GF-D8 (cell line): ENCODE measurements at regions not wholly inside any gene's neighbourhood (a gene's known extent, or its start where the extent isn't known, plus 50 kb on each side); places are given as distances from the start of the nearest gene placed in this dataset.
"Not testable (repeated sequence)": the region's sequence is repeated elsewhere in the genome, so short reads cannot be mapped to it uniquely, and the experiment has no call there.

Experiments
- DNase-seq: peaks from one replicate; lab custom pipeline; 2025; lab: John Stamatoyannopoulos, UW

DNA sequence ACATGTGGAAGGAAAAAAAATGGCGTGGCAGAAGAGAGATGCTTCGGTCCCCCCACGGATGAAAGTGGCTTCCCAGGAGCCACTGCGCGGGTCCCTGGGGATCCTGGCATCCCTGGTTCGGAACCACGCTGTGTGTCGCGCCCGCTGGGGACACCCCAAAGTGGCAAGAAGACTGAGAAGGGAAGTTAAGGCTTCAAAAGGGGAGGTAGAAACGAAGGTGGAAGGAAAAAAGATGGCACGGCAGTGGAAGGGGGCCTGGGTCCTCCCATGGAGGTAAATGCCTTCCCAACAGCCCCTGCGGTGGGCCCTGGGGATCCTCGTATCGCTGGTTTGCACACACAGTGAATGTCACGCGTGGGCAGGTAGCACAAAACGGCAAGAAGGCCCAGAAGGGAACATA, 281.7 kb downstream of the ALG10 start:
- no peak for DNase-seq

DNA sequence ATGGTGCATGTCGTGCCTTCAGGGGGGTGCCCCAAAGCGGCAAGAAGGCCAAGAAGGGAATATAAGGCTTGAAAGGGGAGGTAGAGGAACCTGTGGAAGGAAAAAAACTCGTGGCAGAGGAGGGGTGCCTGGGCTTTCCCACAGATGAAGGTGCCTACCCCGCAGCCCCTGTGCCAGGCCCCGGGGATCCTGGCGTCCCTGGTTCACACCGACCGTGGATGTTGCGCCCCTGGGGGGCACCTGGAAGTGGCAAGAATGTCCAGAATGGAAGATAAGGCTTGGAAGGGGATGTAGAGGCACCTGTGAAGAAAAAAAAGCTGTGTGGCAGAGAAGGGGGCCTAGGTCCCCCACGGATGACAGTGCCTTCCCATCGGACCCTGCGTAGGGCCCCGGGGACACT, 282.2 kb downstream of the ALG10 start:
- no peak for DNase-seq

DNA sequence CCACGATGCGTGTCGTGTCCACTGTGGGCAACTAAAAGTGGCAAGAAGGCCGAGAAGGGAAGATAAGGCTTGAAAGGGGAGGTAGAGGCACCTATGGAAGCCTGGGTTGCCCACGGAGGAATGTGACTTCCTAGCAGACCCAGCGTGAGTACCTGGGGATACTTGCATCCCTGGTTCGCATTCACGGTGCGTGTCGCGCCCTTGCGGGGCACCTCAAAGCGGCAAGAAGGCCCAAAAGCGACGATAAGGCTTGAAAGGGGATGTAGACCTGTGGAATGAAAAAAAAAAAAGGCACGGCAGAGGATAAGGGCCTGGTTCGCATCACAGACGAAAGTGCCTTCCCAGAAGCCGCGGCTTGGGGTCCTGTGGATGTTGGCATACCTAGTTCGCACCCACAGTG, 282.9 kb downstream of the ALG10 start:
- DNase-seq = no peak

DNA sequence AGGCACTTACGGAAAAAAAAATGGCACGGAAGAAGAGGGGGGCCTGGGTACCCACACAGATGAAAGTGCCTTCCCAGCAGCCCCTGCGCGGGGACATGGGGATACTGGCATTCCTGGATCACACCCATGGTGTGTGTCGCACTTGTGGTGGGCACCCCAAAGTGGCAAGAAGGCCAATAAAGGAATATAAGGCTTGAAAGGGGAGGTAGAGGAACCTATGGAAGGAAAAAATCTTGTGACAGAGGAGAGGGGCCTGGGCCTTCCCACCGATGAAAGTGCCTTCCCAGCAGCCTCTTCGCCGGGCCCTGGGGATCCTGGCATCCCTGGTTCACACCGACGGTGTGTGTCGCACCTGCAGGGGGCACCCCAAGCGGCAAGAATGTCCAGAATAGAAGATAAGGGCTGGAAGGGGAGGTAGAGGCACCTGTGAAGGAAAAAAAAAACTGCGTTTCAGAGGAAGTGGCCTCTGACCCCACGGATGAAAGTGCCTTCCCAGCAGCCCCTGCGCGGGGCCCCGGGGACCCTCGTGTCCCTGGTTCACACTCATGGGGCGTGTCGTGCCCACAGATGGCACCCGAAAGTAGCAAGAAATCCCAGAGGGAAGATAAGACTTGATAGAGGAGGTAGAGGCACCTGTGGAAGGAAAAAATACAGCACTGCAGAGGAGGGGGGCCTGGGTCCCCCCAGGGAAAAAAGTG, 284.0 kb downstream of the ALG10 start:
- no peak for DNase-seq

DNA sequence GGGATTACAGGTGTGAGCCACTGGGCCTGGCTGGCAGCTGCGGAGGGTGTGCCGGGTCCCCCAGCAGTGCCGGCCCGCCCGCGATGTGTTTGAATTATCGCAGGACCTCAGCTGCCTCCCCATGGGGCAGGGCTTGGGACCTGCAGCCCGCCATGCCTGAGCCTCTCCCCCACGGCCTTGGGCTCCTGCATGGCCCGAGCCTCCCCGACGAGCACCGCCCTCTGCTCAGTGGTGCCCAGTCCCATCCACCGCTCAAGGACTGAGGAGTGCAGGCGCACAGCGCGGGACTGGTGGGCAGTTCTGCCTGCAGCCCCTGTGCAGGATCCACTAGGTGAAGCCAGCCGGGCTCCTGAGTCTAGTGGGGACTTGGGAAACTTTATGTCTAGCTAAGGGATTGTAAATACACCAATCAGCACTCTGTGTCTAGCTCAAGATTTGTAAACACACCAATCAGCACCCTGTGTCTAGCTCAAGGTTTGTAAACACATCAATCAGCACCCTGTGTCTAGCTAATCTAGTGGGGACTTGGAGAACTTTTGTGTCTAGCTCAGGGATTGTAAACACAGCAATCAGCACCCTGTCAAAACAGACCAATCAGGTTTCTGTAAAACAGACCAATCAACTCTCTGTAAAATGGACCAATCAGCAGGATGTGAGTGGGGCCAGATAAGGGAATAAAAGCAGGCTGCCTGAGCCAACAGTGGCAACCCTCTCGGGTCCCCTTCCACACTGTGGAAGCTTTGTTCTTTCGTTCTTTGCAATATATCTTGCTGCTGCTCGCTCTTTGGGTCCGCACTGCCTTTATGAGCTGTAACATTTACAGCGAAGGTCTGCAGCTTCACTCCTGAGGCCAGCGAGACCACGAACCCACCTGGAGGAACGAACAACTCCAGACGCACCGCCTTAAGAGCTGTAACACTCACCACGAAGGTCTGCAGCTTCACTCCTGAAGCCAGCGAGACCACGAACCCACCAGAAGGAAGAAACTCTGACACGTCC, 287.8 kb downstream of the ALG10 start:
- not testable (repeated sequence) for DNase-seq

DNA sequence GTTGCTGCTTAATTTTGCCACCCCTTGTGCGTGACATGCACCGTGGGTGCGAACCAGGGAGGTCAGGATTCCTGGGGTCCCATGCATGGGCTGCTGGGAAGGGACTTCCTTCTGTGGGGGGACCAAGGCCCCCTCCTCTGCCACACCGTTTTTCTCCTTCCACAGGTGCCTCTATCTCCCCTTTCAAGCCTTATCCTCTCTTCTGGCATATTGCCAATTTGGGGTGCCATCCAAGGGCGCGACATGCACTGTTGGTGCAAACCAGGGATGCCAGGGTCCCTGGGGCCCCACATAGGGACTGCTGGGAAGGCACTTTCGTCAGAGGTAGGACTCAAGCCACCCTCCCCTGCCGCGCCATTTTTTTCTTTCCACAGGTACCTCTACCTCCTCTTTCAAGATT, 289.0 kb downstream of the ALG10 start:
- no peak for DNase-seq

DNA sequence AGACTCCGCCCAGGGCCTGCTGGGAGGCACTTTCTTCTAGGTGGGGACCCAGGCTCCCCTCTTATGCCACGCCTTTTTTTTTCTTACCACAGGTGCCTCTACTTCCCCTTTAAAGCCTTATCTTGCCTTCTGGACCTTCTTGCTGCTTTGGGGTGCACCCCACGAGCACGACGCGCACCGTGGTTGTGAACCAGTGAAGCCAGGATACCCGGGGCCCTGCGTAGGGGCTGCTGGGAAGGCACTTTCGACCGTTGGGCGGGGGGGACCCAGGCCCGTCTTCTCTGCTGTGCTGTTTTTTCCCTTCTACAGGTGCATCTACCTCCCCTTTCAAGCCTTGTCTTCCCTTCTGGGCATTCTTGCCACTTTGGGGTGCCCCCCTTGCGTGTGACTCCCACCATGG, 305.4 kb downstream of the ALG10 start:
- no peak for DNase-seq

DNA sequence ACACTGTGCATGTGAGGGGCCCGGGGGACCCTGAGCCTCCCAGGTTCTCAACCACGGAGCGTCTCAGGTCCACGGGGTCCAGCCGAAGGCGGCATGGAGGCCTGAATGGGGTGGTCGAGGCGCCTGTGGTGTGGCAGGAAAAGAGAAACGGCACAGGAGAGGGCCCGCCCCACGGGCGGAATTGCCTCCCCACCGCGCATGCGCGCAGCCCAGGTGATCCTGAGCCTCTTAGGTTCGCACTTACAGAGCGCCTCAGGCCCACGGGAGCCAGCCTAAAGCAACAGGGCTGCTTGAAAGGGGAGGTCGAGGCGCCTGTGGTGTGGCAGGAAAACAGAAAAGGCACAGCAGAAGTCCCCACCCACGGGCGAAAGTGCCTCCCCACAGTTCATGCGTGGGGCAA, 311.0 kb downstream of the ALG10 start:
- no peak for DNase-seq

DNA sequence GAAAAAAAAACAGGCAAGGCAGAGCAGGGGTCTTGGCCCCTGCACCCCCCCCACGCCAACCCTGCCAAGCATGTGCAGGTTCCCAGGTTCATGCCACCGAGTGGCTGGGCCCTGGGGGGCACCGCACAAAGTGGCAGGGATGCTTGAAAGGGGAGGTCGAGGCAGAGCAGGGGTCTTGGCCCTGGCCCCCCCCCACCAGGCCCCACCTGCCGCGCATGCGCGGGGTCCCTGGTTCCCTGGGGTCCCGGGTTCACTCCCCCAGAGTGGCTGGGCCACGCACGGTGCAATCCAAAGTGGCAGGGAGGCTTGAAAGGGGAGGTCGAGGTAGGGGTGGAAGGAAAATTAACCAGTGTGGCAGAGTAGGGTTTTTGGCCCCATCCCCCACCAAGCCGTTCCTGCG, 312.2 kb downstream of the ALG10 start:
- no peak for DNase-seq

DNA sequence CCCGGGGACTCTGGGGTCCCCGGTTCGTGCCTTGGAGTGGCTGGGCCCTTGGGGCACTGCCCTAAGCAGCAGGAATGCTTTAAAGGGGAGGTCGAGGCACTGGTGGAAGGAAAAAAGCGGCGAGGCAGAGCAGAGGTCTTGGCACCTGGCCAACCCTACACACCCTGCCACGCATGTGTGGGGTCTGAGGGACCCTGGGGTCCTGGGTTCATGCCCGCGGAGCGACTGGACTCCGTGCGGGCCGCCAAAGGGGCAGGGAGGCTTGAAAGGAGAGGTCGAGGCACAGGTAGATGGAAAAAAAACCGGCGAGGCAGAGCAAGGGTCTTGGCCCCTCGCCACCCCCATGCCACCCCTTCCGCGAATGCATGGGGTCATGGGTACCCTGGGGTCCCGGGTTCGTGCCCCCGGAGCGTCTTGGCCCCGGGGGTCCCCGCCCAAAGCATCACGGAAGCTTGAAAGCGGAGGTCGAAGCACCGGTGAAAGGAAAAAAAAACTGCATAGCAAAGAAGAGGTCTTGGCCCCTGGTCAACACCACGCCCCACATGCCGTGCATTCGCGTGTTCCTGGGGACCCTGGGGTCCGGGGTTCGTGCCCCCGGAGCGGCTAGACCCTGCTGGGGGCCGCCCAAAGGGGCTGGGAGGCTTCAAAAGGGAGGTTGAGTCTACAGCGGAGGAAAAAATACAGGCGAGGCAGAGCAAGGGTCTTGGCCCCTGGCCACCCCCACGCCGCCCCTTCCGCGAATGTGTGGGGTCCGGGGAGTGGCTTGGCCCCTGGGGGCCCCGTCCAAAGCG, 312.9 kb downstream of the ALG10 start:
- no peak for DNase-seq

DNA sequence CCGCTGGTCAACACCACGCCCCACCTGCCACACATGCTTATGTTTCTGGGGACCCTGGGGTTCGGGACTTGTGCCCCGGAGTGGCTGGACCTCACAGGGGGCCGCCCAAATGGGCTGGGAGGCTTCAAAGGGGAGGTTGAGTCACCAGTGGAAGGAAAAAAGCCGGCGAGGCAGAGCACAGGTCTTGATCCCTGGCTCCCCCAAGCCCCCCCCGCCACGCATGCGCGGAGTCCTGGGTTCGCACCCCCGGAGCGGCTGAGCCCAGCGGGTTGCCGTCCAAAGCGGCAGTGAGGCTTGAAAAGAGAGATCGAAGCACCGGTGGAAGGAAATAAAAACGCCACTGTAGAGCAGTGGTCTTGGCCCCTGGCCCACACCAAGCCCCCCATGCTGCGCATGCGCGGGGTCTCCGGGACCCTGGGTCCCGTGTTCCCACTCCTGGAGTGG, 313.5 kb downstream of the ALG10 start:
- DNase-seq = no peak

DNA sequence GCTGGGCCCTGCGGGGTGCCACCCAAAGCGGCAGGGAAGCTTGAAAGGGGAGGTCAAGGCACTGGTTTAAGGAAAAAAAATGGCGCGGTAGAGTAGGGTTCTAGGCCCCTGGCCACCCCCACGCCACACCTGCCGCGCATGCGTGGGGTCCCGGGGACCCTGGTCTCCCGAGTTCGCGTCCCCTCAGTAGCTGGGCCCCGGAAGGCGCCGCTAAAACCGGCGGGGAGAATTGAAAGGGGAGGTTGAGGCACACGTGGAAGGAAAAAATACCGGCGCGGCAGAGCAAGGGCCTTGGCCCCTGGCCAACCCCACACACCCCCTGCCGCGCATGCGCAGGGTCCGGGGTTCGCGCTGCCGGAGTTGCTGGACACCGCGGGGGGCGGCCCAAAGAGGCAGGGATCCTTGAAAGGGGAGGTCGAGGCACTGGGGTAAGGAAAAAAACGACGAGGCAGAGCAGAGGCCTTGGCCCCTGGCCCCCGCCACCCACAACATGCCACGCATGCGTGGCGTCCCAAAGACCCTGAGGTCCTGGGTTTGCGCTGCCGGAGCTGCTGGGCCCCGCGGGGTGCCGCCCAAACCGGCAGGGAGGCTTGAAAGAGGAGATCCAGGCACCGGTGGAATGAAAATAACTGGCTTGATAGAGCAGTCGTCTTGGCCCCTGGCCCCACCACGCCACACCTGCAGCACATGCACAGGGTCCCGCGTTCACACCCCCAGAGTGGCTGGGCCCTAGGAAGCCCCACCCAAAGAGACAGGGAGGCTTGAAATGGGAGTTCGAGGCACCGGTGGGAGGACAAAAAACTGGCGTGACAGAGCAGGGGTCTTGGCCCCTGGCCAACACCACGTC, 314.5 kb downstream of the ALG10 start:
- no peak for DNase-seq

DNA sequence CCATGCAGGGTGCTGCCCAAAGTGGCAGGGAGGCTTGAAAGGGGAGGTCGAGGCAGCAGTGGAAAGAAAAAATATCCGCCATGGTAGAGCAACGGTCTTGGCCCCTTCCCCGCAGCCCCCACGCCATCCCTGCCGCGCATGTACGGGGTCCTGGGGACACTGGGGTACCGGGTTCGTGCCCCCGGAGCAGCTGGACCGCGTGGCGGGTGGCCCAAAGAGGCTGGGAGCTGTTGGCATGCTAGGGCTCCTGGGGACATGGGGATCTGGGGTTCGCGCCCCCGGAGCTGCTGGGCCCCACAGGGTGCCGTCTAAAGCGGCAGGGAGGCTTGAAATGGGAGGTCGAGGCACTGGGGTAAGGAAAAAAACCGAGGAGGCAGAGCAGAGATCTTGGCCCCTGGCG, 316.5 kb downstream of the ALG10 start:
- DNase-seq = no peak

DNA sequence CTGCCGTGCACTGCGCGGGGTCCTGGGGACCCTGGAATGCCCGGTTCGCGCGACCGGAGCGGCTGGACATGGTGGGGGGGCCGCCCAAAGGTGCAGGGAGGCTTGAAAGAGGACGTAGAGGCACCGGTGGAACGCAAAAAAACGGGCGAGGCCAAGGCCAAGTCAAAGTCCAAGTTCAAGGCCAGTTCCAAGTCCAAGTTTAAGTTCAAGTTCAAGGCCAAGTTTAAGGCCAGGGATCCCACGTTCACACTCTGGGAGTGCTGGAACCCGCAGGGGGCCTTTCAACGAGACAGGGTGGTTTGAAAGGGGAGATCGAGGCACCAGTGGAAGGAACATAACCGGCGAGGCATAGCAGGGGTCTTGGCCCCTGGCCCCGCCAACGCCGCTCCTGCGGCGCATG, 317.6 kb downstream of the ALG10 start:
- no peak for DNase-seq

DNA sequence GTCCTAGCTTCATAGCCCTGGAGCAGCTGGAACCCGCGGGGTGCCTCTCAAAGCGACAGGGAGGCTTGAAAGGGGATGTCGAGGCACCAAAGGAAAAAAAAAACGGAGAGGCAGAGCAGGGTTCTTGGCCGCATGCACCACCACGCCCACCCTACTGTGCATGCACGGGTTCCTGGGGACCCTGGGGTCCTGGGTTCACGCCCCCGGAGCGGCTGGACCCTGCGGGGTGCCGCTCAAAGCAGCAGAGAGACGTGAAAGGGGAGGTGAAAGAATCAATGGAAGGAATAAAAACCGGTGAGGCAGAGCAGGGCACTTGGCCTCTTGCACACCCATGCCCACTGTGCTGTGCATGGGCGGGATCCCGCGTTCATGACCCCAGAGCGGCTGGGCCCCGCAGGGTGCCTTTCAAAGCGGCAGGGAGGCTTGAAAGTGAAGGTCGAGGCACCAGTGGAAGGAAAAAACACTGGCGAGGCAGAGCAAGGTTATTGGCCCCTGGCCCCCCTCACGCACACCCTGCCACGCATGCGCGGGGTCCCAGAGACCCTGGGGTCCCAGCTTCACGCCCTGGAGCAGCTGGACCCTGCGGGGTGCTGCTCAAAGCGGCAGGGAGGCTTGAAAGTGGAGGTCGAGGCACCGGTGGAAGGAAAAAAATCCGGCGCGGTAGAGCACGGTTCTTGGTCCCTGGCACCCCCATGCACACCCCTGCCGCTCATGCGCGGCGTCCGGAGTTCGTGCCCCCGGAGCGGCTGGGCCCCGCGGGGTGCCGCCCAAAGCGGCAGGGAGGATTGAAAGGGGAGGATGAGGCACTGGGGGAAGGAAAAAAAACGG, 318.5 kb downstream of the ALG10 start:
- no peak for DNase-seq

DNA sequence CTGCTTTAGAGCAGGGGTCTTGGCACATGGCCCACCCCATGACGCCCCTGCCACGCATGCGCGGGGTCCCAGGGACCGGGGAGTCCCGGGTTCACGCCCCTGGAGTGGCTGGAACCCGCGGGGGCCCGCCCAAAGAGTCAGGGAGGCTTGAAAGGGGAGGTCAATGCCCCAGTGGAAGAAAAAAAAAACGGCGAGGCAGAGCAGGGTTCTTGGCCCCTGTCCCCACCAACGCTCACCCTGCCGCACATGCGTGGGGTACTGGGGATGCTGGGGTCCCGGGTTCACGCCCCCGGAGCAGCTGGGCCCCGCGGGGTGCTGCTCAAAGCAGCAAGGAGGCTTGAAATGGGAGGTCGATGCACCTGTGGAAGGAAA, 319.1 kb downstream of the ALG10 start:
- no peak for DNase-seq

DNA sequence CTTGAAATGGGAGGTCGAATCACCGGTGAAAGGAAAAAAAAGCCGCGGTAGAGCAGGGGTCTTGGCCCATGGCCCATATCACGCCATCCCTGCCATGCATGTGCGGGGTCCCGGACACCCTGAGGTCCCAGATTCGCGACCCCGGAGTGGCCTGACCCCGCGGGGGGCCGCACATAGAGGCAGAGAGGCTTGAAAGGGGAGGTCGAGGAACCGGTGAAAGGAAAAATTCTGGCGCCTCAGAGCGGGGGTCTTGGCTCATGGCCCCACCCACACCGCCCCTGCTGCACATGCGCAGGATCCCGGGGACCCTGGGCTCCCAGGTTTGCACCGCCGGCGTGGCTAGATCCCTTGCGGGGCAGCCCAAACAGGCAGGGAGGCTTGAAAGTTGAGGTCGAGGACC, 319.8 kb downstream of the ALG10 start:
- no peak for DNase-seq

DNA sequence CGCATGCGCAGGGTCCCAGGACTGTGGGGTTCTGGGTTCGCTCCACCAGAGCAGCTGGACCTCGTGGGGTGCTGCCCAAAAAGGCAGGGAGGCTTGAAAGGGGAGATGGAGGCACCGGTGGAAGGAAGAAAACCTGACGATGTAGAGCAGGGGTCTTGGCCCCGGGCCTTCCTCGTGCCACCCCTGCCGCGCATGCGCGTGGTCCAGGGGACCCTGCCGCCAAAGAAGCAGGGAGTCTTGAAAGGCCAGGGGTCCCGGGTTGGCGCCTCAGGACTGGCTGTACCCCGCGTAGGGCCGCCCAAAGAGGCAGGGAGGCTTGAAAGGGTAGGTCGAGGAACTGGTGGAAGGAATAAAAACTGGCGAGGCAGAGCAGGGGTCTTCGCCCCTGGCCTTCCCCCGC, 321.0 kb downstream of the ALG10 start:
- no peak for DNase-seq

DNA sequence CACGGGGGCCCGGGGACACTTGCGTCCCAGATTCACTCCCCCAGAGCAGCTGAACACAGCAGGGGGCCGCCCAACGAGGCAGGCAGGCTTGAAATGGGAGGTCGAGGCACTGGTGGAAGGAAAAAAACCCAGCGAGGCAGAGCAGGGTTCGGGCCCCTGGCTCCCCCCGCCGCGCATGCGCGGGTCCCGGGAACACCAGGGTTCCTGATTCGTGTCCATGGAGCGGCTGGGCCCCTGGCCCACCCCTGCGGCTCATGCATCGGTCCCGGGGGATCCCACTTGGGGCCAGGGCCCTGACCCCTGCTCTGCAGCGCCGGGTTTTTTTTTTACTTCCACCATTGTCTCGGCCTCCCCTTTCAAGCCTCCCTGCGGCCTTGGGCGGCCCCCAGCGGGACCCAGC, 321.5 kb downstream of the ALG10 start:
- no peak for DNase-seq

DNA sequence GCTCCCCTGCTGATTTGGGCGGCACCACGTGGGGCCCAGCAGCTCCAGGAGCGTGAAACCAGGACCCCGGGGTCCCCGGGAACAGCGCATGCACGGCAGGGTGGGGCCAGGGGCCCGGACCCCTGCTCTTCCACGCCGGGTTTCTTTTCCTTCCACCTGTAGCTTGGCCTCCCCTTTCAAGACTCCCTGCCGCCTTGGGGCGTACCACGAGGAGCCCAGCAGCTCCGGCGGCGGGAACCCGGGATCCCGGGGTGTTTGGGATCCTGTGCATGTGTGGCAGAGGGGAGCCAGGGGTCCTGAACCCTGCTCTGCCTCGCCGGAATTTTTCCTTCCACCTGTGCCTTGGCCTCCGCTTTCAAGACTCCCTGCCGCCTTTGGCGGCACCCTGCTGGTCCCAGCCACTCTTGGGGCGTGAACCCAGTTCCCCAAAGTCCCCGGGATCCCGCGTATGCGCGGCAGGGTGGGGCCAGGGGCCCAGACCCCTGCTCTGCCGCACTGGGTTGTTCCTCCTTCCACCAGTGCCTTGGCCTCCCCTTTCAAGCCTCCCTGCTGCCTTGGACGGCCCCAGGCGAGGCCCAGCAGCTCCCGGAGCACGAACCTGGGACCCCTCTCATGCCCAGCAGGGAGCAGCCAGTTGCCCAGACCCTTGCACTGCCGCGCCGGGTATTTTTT, 322.7 kb downstream of the ALG10 start:
- DNase-seq = no peak
